Suprapubic skin (tissue), 4 donors: ENCODE measurements at regions not wholly inside any gene's neighbourhood (a gene's known extent, or its start where the extent isn't known, plus 50 kb on each side); places are given as distances from the start of the nearest gene placed in this dataset.

Experiments
- DNase-seq, 2 donors: peaks; one replicate each; pipeline ENCODE4 v3.0.0-alpha.2; 2019; ENCODE audit warnings: low spot score in 2 of 2
- H3K27ac ChIP-seq: fragments of 200-600 bp; sonication (generic); one replicate; pipeline ENCODE4 v1.5.1; 2019
- H3K27me3 ChIP-seq: fragments of 200-600 bp; sonication (generic); one replicate; pipeline ENCODE4 v1.5.1; 2019
- H3K36me3 ChIP-seq: fragments of 200-600 bp; sonication (generic); one replicate; pipeline ENCODE4 v1.5.1; 2019
- H3K4me1 ChIP-seq: fragments of 200-600 bp; sonication (generic); one replicate; pipeline ENCODE4 v1.5.1; 2019
- H3K4me3 ChIP-seq: fragments of 200-600 bp; sonication (generic); one replicate; pipeline ENCODE4 v1.5.1; 2019; ENCODE audit warnings: mild to moderate bottlenecking
- H3K9me3 ChIP-seq: fragments of 200-600 bp; sonication (generic); one replicate; pipeline ENCODE4 v1.5.1; 2019
- CTCF ChIP-seq, 2 donors: fragments of 200-600 bp in 1 of 2; fragments of 450-650 bp in 1 of 2; sonication (generic) in 1 of 2; IDR thresholded peaks; one replicate each; pipeline ENCODE4 v1.5.1; 2016 to 2019; ENCODE audit warnings: antibody characterized with exemption in 2 of 2, mild to moderate bottlenecking in 1 of 2, moderate library complexity in 1 of 2
- EP300 ChIP-seq: sonication (generic); formaldehyde crosslinking; IDR thresholded peaks from one replicate; pipeline ENCODE4 v1.6.1; 2017; ENCODE audit warnings: antibody characterized with exemption
- POLR2A ChIP-seq, 2 donors: fragments of 450-650 bp; IDR thresholded peaks; one replicate each; pipeline ENCODE4 v1.6.1; 2017; ENCODE audit warnings: antibody characterized with exemption in 2 of 2, mild to moderate bottlenecking in 2 of 2, moderate library complexity in 2 of 2
- POLR2AphosphoS5 ChIP-seq, 3 donors: sonication (generic); formaldehyde crosslinking; IDR thresholded peaks; one replicate each; pipeline ENCODE4 v1.6.1; 2017; ENCODE audit warnings: antibody characterized with exemption in 3 of 3
- WGBS: methylation state at CpG from one replicate; pipeline ENCODE4 v1.1.5; 2018; 5-methylcytosine and 5-hydroxymethylcytosine counted together

GRCh38 chr11:87430821-87431220, 393.1 kb downstream of the TMEM135 start:
- TF ChIP-seq EP300 (no peak), POLR2AphosphoS5 (IDR thresholded peaks at IDR 0.05) (no peak), CTCF (IDR thresholded peaks at IDR 0.05) (no peak), POLR2A (IDR thresholded peaks at IDR 0.05) (no peak)
- H3K4me3 ChIP-seq = no peak overlapping the region
- no peaks in the 10 kb centered on the region for H3K36me3 ChIP-seq
- no peaks in the 10 kb centered on the region for H3K9me3 ChIP-seq
- H3K27me3 ChIP-seq = no peaks in the 10 kb centered on the region
- no peak for DNase-seq
- WGBS = 65% methylated on average over 3 of the region's 3 CpGs
- H3K4me1 ChIP-seq = peaks cover 3% of the 10 kb centered on the region
- H3K27ac ChIP-seq = no peak overlapping the region

- no peak for TF ChIP-seq POLR2AphosphoS5 (IDR thresholded peaks at IDR 0.05)
- no peak for TF ChIP-seq CTCF (IDR thresholded peaks at IDR 0.05)
- TF ChIP-seq POLR2A (IDR thresholded peaks at IDR 0.05) = no peak
- no peak for TF ChIP-seq EP300
- no peak overlapping the region for H3K4me3 ChIP-seq
- WGBS = 78% methylated on average over 3 of the region's 3 CpGs
- H3K27ac ChIP-seq = no peak overlapping the region
- no peaks in the 10 kb centered on the region for H3K36me3 ChIP-seq
- no peak for DNase-seq
- no peaks in the 10 kb centered on the region for H3K27me3 ChIP-seq
- H3K9me3 ChIP-seq = no peaks in the 10 kb centered on the region
- H3K4me1 ChIP-seq = peaks cover 3% of the 10 kb centered on the region
Observed at GRCh38 chr11:87429996-87430395, 392.3 kb downstream of the TMEM135 start.

- no peaks in the 10 kb centered on the region for H3K36me3 ChIP-seq
- H3K4me1 ChIP-seq = peaks cover 3% of the 10 kb centered on the region
- H3K27me3 ChIP-seq = no peaks in the 10 kb centered on the region
- DNase-seq = no peak
- no peak overlapping the region for H3K27ac ChIP-seq
- 19% methylated on average over 1 of the region's 1 CpG for WGBS
- no peaks in the 10 kb centered on the region for H3K9me3 ChIP-seq
- no peak overlapping the region for H3K4me3 ChIP-seq
- TF ChIP-seq EP300 = no peak
- no peak for TF ChIP-seq POLR2AphosphoS5 (IDR thresholded peaks at IDR 0.05)
- no peak for TF ChIP-seq CTCF (IDR thresholded peaks at IDR 0.05)
- TF ChIP-seq POLR2A (IDR thresholded peaks at IDR 0.05) = no peak
Observed at GRCh38 chr11:87428266-87428665, 390.5 kb downstream of the TMEM135 start.

GRCh38 chr11:87425943-87426342, 388.2 kb downstream of the TMEM135 start:
- H3K36me3 ChIP-seq = no peaks in the 10 kb centered on the region
- H3K4me3 ChIP-seq = no peak overlapping the region
- H3K27ac ChIP-seq = no peak overlapping the region
- H3K4me1 ChIP-seq = no peaks in the 10 kb centered on the region
- no peaks in the 10 kb centered on the region for H3K9me3 ChIP-seq
- WGBS = 100% methylated on average over 1 of the region's 1 CpG
- DNase-seq = no peak
- TF ChIP-seq EP300 (no peak), POLR2AphosphoS5 (IDR thresholded peaks at IDR 0.05) (no peak), CTCF (IDR thresholded peaks at IDR 0.05) (no peak), POLR2A (IDR thresholded peaks at IDR 0.05) (no peak)
- H3K27me3 ChIP-seq = no peaks in the 10 kb centered on the region

- Histone ChIP-seq H3K36me3 (no peaks in the 10 kb centered on the region), H3K4me3 (no peak overlapping the region), H3K9me3 (no peaks in the 10 kb centered on the region), H3K27ac (no peak overlapping the region), H3K4me1 (no peaks in the 10 kb centered on the region), H3K27me3 (no peaks in the 10 kb centered on the region)
- 96% methylated on average over 5 of the region's 5 CpGs for WGBS
- TF ChIP-seq POLR2A (IDR thresholded peaks at IDR 0.05) (no peak), POLR2AphosphoS5 (IDR thresholded peaks at IDR 0.05) (no peak), CTCF (IDR thresholded peaks at IDR 0.05) (no peak), EP300 (no peak)
- no peak for DNase-seq
Observed at GRCh38 chr11:87425391-87425790, 387.7 kb downstream of the TMEM135 start.
